Nephron (organoid): ENCODE measurements at regions not wholly inside any gene's neighbourhood (a gene's known extent, or its start where the extent isn't known, plus 50 kb on each side); places are given as distances from the start of the nearest gene placed in this dataset.

Source experiments
- H3K27ac Mint-ChIP-seq, 3 experiments: 2 replicates each; pipeline ENCODE4 v1.8.0; 2020; ENCODE audit warnings: mixed read lengths in 3 of 3, mild to moderate bottlenecking in 2 of 3, moderate library complexity in 1 of 3
- H3K27me3 Mint-ChIP-seq: 2 replicates; pipeline ENCODE4 v1.8.0; 2021; ENCODE audit warnings: low read depth, mild to moderate bottlenecking, moderate library complexity, mixed read lengths
- H3K36me3 Mint-ChIP-seq: 2 replicates; pipeline ENCODE4 v1.8.0; 2020; ENCODE audit warnings: low read depth, mixed read lengths
- H3K4me1 Mint-ChIP-seq: 2 replicates; pipeline ENCODE4 v1.8.0; 2020; ENCODE audit warnings: mixed read lengths
- H3K4me3 Mint-ChIP-seq, 3 experiments: 2 replicates each; pipeline ENCODE4 v1.8.0; 2020; ENCODE audit warnings: mild to moderate bottlenecking in 3 of 3, mixed read lengths in 3 of 3, moderate library complexity in 2 of 3
- H3K9me3 Mint-ChIP-seq: 2 replicates; pipeline ENCODE4 v1.8.0; 2020; ENCODE audit warnings: mixed read lengths
- TF ChIP-seq, protein P1 (sequence below), 3 experiments: fragments of 200-600 bp; sonication (generic); IDR thresholded peaks; one replicate each; pipeline ENCODE4 v1.5.0; 2021; ENCODE audit warnings: antibody characterized with exemption in 3 of 3; ENCODE audit not compliant: unreplicated experiment in 3 of 3

DNA sequence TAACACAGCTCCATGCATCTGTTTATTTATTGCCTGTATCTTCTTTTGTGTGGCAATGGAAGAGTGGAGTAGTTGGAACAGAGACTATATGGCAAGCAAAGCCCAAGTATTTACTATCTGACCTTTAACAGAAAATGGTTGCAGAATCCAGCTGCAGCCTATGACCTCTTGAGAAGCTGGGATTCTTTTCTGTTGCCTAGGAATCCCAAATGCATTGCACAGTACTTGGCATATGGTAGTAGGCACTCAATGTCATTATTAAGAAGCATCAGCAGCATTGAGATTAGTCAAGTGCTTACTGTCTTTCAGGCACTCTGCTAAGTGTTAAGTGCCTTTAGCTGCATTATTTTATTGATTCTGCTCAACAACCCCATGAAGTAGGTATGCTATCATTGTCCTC is 331.6 kb downstream of the CCDC85A start:
- H3K4me1 Mint-ChIP-seq = peaks cover 10% of the 10 kb centered on the region
- H3K27me3 Mint-ChIP-seq = no peaks in the 10 kb centered on the region

GRCh38 chr2:56519806-56520205 is 336.0 kb downstream of the CCDC85A start:
- Mint-ChIP-seq H3K4me3 (no peak overlapping the region), H3K27ac (no peak overlapping the region), H3K36me3 (no peaks in the 10 kb centered on the region), H3K27me3 (no peaks in the 10 kb centered on the region), H3K9me3 (no peaks in the 10 kb centered on the region), H3K4me1 (peaks cover 13% of the 10 kb centered on the region)
- TF ChIP-seq, protein P1, sequence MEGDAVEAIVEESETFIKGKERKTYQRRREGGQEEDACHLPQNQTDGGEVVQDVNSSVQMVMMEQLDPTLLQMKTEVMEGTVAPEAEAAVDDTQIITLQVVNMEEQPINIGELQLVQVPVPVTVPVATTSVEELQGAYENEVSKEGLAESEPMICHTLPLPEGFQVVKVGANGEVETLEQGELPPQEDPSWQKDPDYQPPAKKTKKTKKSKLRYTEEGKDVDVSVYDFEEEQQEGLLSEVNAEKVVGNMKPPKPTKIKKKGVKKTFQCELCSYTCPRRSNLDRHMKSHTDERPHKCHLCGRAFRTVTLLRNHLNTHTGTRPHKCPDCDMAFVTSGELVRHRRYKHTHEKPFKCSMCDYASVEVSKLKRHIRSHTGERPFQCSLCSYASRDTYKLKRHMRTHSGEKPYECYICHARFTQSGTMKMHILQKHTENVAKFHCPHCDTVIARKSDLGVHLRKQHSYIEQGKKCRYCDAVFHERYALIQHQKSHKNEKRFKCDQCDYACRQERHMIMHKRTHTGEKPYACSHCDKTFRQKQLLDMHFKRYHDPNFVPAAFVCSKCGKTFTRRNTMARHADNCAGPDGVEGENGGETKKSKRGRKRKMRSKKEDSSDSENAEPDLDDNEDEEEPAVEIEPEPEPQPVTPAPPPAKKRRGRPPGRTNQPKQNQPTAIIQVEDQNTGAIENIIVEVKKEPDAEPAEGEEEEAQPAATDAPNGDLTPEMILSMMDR (IDR thresholded peaks at IDR 0.05; ENCODE audit: unreplicated experiment in 3 of 3) = no peak

More for the DNA sequence above, 331.6 kb downstream of the CCDC85A start:
- no peak overlapping the region for H3K27ac Mint-ChIP-seq
- TF ChIP-seq, protein P1 (IDR thresholded peaks at IDR 0.05; ENCODE audit: unreplicated experiment in 3 of 3) = no peak
- no peaks in the 10 kb centered on the region for H3K9me3 Mint-ChIP-seq
- H3K4me3 Mint-ChIP-seq = no peak overlapping the region
- H3K36me3 Mint-ChIP-seq = no peaks in the 10 kb centered on the region

DNA sequence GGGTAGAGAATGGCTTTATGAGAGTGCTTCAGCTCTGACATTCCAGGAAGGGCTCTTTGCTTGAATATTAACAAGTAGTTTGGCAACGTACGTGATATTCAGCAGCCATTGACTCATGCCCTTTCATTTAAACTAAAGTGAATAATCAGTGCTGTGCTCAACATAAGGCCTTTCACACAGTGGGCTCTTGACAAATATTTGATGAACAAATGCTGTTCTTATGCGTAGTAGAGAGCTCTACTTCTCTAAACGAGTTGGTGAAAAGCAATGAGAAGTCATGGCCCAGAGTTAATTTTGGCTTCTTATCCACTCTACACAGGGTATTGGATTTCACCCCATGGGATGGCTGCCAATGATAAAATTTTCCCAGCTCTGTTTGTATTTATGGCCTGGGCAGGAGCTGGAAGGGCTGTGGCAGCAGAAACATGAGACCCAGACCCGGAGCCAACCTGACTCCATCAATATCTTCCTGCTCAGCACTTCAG is 338.9 kb downstream of the CCDC85A start:
- Mint-ChIP-seq H3K4me3 (no peak overlapping the region), H3K36me3 (no peaks in the 10 kb centered on the region), H3K27me3 (no peaks in the 10 kb centered on the region), H3K27ac (peak overlapping the region; percentile 36 to 84 (median 76)), H3K4me1 (peaks cover 12% of the 10 kb centered on the region), H3K9me3 (no peaks in the 10 kb centered on the region)
- TF ChIP-seq, protein P1 (IDR thresholded peaks at IDR 0.05; ENCODE audit: unreplicated experiment in 3 of 3) = no peak

GRCh38 chr2:56523816-56524215 is 340.0 kb downstream of the CCDC85A start:
- Mint-ChIP-seq H3K4me1 (peaks cover 12% of the 10 kb centered on the region), H3K9me3 (no peaks in the 10 kb centered on the region), H3K36me3 (no peaks in the 10 kb centered on the region), H3K4me3 (no peak overlapping the region), H3K27me3 (no peaks in the 10 kb centered on the region), H3K27ac (peak overlapping the region in 1 of 3 experiments; percentile 84)
- TF ChIP-seq, protein P1 (IDR thresholded peaks at IDR 0.05; ENCODE audit: unreplicated experiment in 3 of 3) = no peak

DNA sequence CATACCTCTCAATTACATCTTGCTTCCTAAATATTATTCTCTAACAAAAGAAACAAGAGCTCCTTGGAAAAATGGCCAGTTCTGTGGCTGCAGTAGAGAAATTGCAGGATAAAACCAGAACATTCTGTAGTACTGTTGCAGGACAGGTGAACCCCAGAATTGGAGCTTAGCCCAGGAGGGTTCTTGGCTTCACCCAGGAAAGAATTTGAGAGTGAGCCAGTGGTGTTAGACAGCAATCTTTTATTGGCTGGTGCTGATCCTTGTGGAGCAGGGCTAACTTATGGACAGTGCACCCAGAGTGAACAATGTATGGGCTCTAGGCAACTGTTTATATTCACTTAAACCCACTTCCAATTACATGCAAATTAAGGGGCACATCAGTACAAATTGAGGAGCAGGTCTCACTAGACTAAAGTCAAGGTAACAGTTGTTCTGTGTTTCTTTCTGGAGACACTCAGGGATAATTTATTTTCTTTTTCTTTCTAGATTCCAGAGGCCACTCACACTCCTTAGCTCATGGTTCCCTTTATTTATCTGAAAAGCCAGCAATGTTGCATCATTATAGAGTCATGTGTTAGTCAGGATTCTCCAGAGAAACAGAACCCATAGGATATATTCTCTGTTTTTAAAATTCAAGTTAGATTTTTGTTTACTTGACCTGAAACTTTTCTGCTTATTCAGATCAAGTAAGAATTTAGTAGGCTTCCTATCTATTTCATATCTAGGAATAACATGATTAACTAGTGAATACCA is 348.1 kb downstream of the CCDC85A start:
- Mint-ChIP-seq H3K36me3 (no peaks in the 10 kb centered on the region), H3K27me3 (no peaks in the 10 kb centered on the region), H3K27ac (no peak overlapping the region), H3K4me1 (no peaks in the 10 kb centered on the region), H3K4me3 (no peak overlapping the region), H3K9me3 (no peaks in the 10 kb centered on the region)
- TF ChIP-seq, protein P1 (IDR thresholded peaks at IDR 0.05; ENCODE audit: unreplicated experiment in 3 of 3) = no peak

- TF ChIP-seq, protein P1 (IDR thresholded peaks at IDR 0.05; ENCODE audit: unreplicated experiment in 3 of 3) = no peak
- H3K9me3 Mint-ChIP-seq = no peaks in the 10 kb centered on the region
Observed at GRCh38 chr2:56534321-56534720, 350.5 kb downstream of the CCDC85A start.

More at GRCh38 chr2:56534321-56534720, 350.5 kb downstream of the CCDC85A start:
- Mint-ChIP-seq H3K4me3 (no peak overlapping the region), H3K36me3 (no peaks in the 10 kb centered on the region), H3K27me3 (no peaks in the 10 kb centered on the region), H3K27ac (no peak overlapping the region), H3K4me1 (no peaks in the 10 kb centered on the region)
